ENCODE measurements at regions not wholly inside any gene's neighbourhood (a gene's known extent, or its start where the extent isn't known, plus 50 kb on each side); places are given as distances from the start of the nearest gene placed in this dataset.
"Not testable (repeated sequence)": the region's sequence is repeated elsewhere in the genome, so short reads cannot be mapped to it uniquely, and the experiment has no call there.

- no peak for TF ChIP-seq CTCF (IDR thresholded peaks at IDR 0.05; ENCODE audit: insufficient read depth, low read depth, low read length, missing control alignments)
- no peak for DNase-seq (ENCODE audit: low read depth)
- H3K4me3 ChIP-seq (ENCODE audit: low read depth, low read length) = no peak overlapping the region
Observed at GRCh38 chr5:155556700-155557099, 543.1 kb downstream of the KIF4B start.

DNA sequence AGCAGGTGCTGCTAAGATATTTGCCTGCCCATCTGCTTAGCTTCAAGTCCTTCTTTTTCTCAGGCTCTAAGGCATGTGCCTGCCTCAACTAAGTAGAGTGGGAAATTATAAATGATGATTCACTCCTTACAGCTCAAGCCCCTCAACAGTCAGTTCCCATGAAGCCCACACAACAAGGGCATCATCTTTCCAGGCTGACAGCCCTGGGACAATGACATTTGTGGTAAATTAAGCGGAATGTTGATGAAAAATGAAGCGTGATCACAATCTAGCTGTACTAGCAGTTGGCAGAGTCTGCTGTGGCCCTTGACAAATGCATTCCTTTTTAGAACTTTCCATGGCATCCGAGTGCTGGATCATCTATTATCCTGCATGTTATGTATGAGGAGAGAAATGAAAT is 548.6 kb downstream of the KIF4B start:
- no peak for TF ChIP-seq CTCF (IDR thresholded peaks at IDR 0.05; ENCODE audit: insufficient read depth, low read depth, low read length, missing control alignments)
- no peak overlapping the region for H3K4me3 ChIP-seq (ENCODE audit: low read depth, low read length)
- DNase-seq (ENCODE audit: low read depth) = no peak

GRCh38 chr5:155564541-155564940 is 551.0 kb downstream of the KIF4B start:
- TF ChIP-seq CTCF (IDR thresholded peaks at IDR 0.05; ENCODE audit: insufficient read depth, low read depth, low read length, missing control alignments) = no peak
- H3K4me3 ChIP-seq (ENCODE audit: low read depth, low read length) = no peak overlapping the region
- DNase-seq (ENCODE audit: low read depth) = no peak

- no peak for DNase-seq (ENCODE audit: low read depth)
- TF ChIP-seq CTCF (IDR thresholded peaks at IDR 0.05; ENCODE audit: insufficient read depth, low read depth, low read length, missing control alignments) = no peak
- no peak overlapping the region for H3K4me3 ChIP-seq (ENCODE audit: low read depth, low read length)
Observed at GRCh38 chr5:155575861-155576260, 562.3 kb downstream of the KIF4B start.

GRCh38 chr5:155586808-155587207 is 573.3 kb downstream of the KIF4B start:
- not testable (repeated sequence) for H3K4me3 ChIP-seq (ENCODE audit: low read depth, low read length); DNase-seq (ENCODE audit: low read depth)

DNA sequence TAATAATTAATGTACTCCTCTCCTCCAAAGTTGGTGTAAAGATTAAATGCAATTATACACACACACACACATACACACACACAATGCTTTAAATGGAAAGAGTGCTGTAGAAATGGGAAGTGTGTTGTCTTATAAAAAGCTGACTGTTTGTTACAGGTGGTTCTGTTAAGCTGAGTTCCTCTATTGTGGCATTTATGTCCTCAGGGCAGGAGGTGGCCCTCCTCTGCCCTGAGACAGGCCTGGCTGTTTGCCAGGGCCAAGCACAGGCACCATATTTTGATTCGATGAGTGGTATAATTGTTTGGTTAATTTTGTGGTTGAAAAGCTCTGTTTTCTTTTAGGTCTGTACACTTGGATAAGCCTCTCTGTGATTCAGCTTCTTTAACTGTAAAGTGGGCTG is 573.9 kb downstream of the KIF4B start:
- H3K4me3 ChIP-seq (ENCODE audit: low read depth, low read length) = no peak overlapping the region
- DNase-seq (ENCODE audit: low read depth) = no peak
- TF ChIP-seq CTCF (IDR thresholded peaks at IDR 0.05; ENCODE audit: insufficient read depth, low read depth, low read length, missing control alignments) = no peak

DNA sequence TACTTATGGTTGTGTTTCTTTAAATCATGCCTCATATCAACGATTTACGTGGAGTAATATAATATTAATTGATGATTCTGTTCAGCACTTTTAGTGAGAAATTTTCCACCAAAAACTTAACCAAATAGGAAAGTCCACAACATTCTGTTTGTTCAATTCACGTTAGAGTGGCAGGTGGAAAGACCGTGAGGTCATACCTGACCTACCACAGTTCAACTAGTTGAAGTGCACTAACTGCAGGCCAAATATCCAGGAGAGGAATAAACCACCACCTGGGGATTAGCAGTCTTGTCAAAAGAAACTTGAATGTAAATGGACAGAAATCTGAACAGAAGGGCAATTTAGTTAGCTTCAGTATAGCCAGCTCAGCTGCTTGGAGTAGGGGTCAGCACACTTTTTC is 577.7 kb downstream of the KIF4B start:
- TF ChIP-seq CTCF (IDR thresholded peaks at IDR 0.05; ENCODE audit: insufficient read depth, low read depth, low read length, missing control alignments) = no peak
- H3K4me3 ChIP-seq (ENCODE audit: low read depth, low read length) = no peak overlapping the region
- DNase-seq (ENCODE audit: low read depth) = no peak

- TF ChIP-seq CTCF (IDR thresholded peaks at IDR 0.05; ENCODE audit: insufficient read depth, low read depth, low read length, missing control alignments) = no peak
- H3K4me3 ChIP-seq (ENCODE audit: low read depth, low read length) = no peak overlapping the region
- DNase-seq (ENCODE audit: low read depth) = no peak
Observed at GRCh38 chr5:155594270-155594669, 580.7 kb downstream of the KIF4B start.

Measured in GM12865 (cell line).